GM12872 (cell line): ENCODE measurements at regions not wholly inside any gene's neighbourhood (a gene's known extent, or its start where the extent isn't known, plus 50 kb on each side); places are given as distances from the start of the nearest gene placed in this dataset.

Experiments
- CTCF ChIP-seq: IDR thresholded peaks from 3 replicates; pipeline ENCODE4 v1.5.1; 2011; ENCODE audit warnings: low read depth, mild to moderate bottlenecking, low read length, moderate library complexity; ENCODE audit not compliant: insufficient read depth

- TF ChIP-seq CTCF, result no peak
These were observed 143.7 kb downstream of the WSCD1 start for GRCh38 chr17:6213859-6214258.

- no peak for TF ChIP-seq CTCF
These were observed 142.6 kb downstream of the WSCD1 start for GRCh38 chr17:6212766-6213165.

GRCh38 chr17:6209829-6210228, 139.7 kb downstream of the WSCD1 start:
- no peak for TF ChIP-seq CTCF

GRCh38 chr17:6208608-6209180, 138.5 kb downstream of the WSCD1 start:
- TF ChIP-seq CTCF, result no peak

GRCh38 chr17:6205525-6205924, 135.3 kb downstream of the WSCD1 start:
- TF ChIP-seq CTCF, result no peak

- TF ChIP-seq CTCF, result no peak
These were observed 134.9 kb downstream of the WSCD1 start for GRCh38 chr17:6205033-6205432.

GRCh38 chr17:6204203-6204722, 134.1 kb downstream of the WSCD1 start:
- no peak for TF ChIP-seq CTCF

- no peak for TF ChIP-seq CTCF
These were observed 126.2 kb downstream of the WSCD1 start for GRCh38 chr17:6196355-6196754.
